H1 (cell line): ENCODE measurements at regions not wholly inside any gene's neighbourhood (a gene's known extent, or its start where the extent isn't known, plus 50 kb on each side); places are given as distances from the start of the nearest gene placed in this dataset.

Experiments
- CTCF ChIA-PET: fragments of 300-600 bp; sonication (Branson Sonifier 250); formaldehyde crosslinking; loops from one replicate; lab custom pipeline; 2021; ENCODE audit not compliant: partially characterized antibody; lab: Charles Lee
- POLR2A ChIA-PET: fragments of 300-600 bp; sonication (Branson Sonifier 250); formaldehyde crosslinking; loops from one replicate; lab custom pipeline; 2021; ENCODE audit warnings: inconsistent platforms; ENCODE audit not compliant: partially characterized antibody; lab: Charles Lee
- DNase-seq, 2 experiments: peaks; one replicate each; pipeline versions ENCODE4 v3.0.0 to v3.0.0-alpha.2; 2010 to 2022; ENCODE audit warnings: low spot score in 2 of 2, low read depth in 1 of 2, mixed read lengths in 1 of 2
- FAIRE-seq: peaks from 2 replicates; lab custom pipeline; 2011; peaks lifted over from hg19 to GRCh38; lab: Jason Lieb, UNC
- H2AFZ ChIP-seq: 2 replicates; pipeline ENCODE4 v1.8.1; 2012; ENCODE audit warnings: low read length, inconsistent platforms
- H2AK5ac ChIP-seq: 2 replicates; pipeline ENCODE4 v1.6.1; 2013; ENCODE audit warnings: low read depth, low read length
- H2BK120ac ChIP-seq: replicated peaks from 2 replicates; pipeline ENCODE3; 2013; ENCODE audit warnings: low read depth, low read length, inconsistent platforms
- H2BK12ac ChIP-seq: 2 replicates; pipeline ENCODE4 v1.6.1; 2013; ENCODE audit warnings: low read depth, low read length
- H2BK15ac ChIP-seq: 2 replicates; pipeline ENCODE4 v1.6.1; 2013; ENCODE audit warnings: low read length
- H2BK20ac ChIP-seq: 2 replicates; pipeline ENCODE4 v1.6.1; 2013; ENCODE audit warnings: low read length
- H2BK5ac ChIP-seq: 2 replicates; pipeline ENCODE4 v1.6.1; 2013; ENCODE audit warnings: low read depth, low read length
- H3K14ac ChIP-seq: 2 replicates; pipeline ENCODE4 v1.6.1; 2013; ENCODE audit warnings: inconsistent platforms; ENCODE audit not compliant: insufficient read length
- H3K18ac ChIP-seq: 2 replicates; pipeline ENCODE4 v1.6.1; 2013; ENCODE audit warnings: low read length; ENCODE audit errors: extremely low read depth
- H3K23ac ChIP-seq: 2 replicates; pipeline ENCODE4 v1.6.1; 2013; ENCODE audit warnings: inconsistent platforms; ENCODE audit not compliant: insufficient read length
- H3K23me2 ChIP-seq: 2 replicates; pipeline ENCODE4 v1.6.1; 2013; ENCODE audit warnings: low read depth, low read length
- H3K27ac ChIP-seq: 2 replicates; pipeline ENCODE4 v1.6.1; 2011; ENCODE audit warnings: low read depth, low read length, inconsistent platforms
- H3K27me3 ChIP-seq, 4 experiments: replicated peaks in 1 of 4; 1 replicate in 1 of 4; 2 replicates in 3 of 4; pipeline versions ENCODE4 v1.6.1 to v1.8.1; 2011 to 2013; ENCODE audit warnings: low read length in 3 of 4, mild to moderate bottlenecking in 3 of 4, inconsistent platforms in 2 of 4, mixed read lengths in 2 of 4, moderate library complexity in 1 of 4; ENCODE audit not compliant: control insufficient read depth in 3 of 4, insufficient read depth in 3 of 4; ENCODE audit errors: extremely low read depth in 1 of 4
- H3K36me3 ChIP-seq, 4 experiments: 2 replicates each; pipeline versions ENCODE4 v1.6.1 to v1.8.1; 2011 to 2013; ENCODE audit warnings: mild to moderate bottlenecking in 4 of 4, low read length in 3 of 4, moderate library complexity in 2 of 4, control low read depth in 1 of 4, inconsistent platforms in 1 of 4; ENCODE audit not compliant: insufficient read depth in 4 of 4, control insufficient read depth in 2 of 4
- H3K4ac ChIP-seq: replicated peaks from 2 replicates; pipeline ENCODE3; 2013; ENCODE audit warnings: low read length, low read depth, mixed read lengths, inconsistent platforms; ENCODE audit not compliant: insufficient read length
- H3K4me1 ChIP-seq, 4 experiments: replicated peaks in 1 of 4; 1 replicate in 1 of 4; 2 replicates in 3 of 4; pipeline versions ENCODE4 v1.6.1 to v1.8.1; 2011 to 2013; ENCODE audit warnings: low read length in 3 of 4, inconsistent platforms in 2 of 4, mixed read lengths in 1 of 4; ENCODE audit not compliant: insufficient read depth in 4 of 4, control insufficient read depth in 3 of 4
- H3K4me2 ChIP-seq, 2 experiments: 2 replicates each; pipeline versions ENCODE4 v1.6.1 to v1.8.1; 2011 to 2013; ENCODE audit warnings: low read depth in 2 of 2, low read length in 2 of 2, control low read depth in 1 of 2, inconsistent platforms in 1 of 2, mild to moderate bottlenecking in 1 of 2; ENCODE audit not compliant: insufficient read depth in 1 of 2
- H3K4me3 ChIP-seq, 4 experiments: fragments of 200-600, 300-600 bp in 1 of 4; sonication (generic), shearing (Covaris generic), sonication (Bioruptor Twin) in 1 of 4; 2 replicates each; pipeline versions ENCODE4 v1.5.1 to v1.8.1; 2011 to 2016; ENCODE audit warnings: low read length in 4 of 4, low read depth in 3 of 4, control low read depth in 2 of 4, inconsistent platforms in 2 of 4, mild to moderate bottlenecking in 2 of 4, mixed read lengths in 1 of 4, moderate library complexity in 1 of 4; ENCODE audit not compliant: insufficient read depth in 2 of 4; ENCODE audit errors: extremely low read depth in 1 of 4
- H3K56ac ChIP-seq: replicated peaks from 2 replicates; pipeline ENCODE3; 2013; ENCODE audit warnings: low read depth, mild to moderate bottlenecking, mixed read lengths, low read length, inconsistent platforms; ENCODE audit not compliant: insufficient read length
- H3K79me1 ChIP-seq: 2 replicates; pipeline ENCODE4 v1.6.1; 2013; ENCODE audit warnings: low read depth, low read length, control low read depth
- H3K79me2 ChIP-seq, 2 experiments: 2 replicates each; pipeline versions ENCODE4 v1.6.1 to v1.8.1; 2012 to 2013; ENCODE audit warnings: low read length in 2 of 2, mild to moderate bottlenecking in 2 of 2, inconsistent platforms in 1 of 2; ENCODE audit not compliant: insufficient read depth in 2 of 2, control insufficient read depth in 1 of 2
- H3K9ac ChIP-seq, 4 experiments: replicated peaks in 1 of 4; 1 replicate in 1 of 4; 2 replicates in 3 of 4; pipeline versions ENCODE4 v1.6.1 to v1.8.1; 2011 to 2013; ENCODE audit warnings: low read depth in 3 of 4, low read length in 3 of 4, control low read depth in 2 of 4, mild to moderate bottlenecking in 2 of 4, moderate library complexity in 2 of 4, inconsistent platforms in 1 of 4; ENCODE audit errors: extremely low read depth in 1 of 4
- H3K9me3 ChIP-seq, 2 experiments: 2 replicates each; pipeline versions ENCODE4 v1.6.1 to v1.8.1; 2012 to 2013; ENCODE audit warnings: mild to moderate bottlenecking in 2 of 2, moderate library complexity in 2 of 2, control low read depth in 1 of 2, inconsistent platforms in 1 of 2, low read depth in 1 of 2, low read length in 1 of 2, mixed read lengths in 1 of 2; ENCODE audit not compliant: insufficient read depth in 2 of 2
- H4K20me1 ChIP-seq, 2 experiments: replicated peaks in 1 of 2; 2 replicates each; pipeline versions ENCODE3 to v1.8.1; 2011 to 2013; ENCODE audit warnings: inconsistent platforms in 2 of 2, low read length in 2 of 2, mild to moderate bottlenecking in 1 of 2; ENCODE audit not compliant: insufficient read depth in 2 of 2, control insufficient read depth in 1 of 2
- H4K5ac ChIP-seq: 2 replicates; pipeline ENCODE4 v1.6.1; 2013; ENCODE audit warnings: low read length, low read depth, mixed read lengths, inconsistent platforms; ENCODE audit not compliant: insufficient read length
- H4K8ac ChIP-seq: 2 replicates; pipeline ENCODE4 v1.8.0; 2013; ENCODE audit warnings: mild to moderate bottlenecking, moderate library complexity, low read length, inconsistent platforms; ENCODE audit not compliant: insufficient read depth; ENCODE audit errors: extremely low read depth
- H4K91ac ChIP-seq: replicated peaks from 2 replicates; pipeline ENCODE3; 2013; ENCODE audit warnings: low read length, mixed read lengths, inconsistent platforms; ENCODE audit not compliant: insufficient read length
- BACH1 ChIP-seq: IDR thresholded peaks from 2 replicates; pipeline ENCODE4 v1.6.1; 2012; ENCODE audit warnings: low read length, improper control_type of control experiment
- BCL11A ChIP-seq, 2 experiments: IDR thresholded peaks; one replicate each; pipeline ENCODE4 v1.6.1; 2011; ENCODE audit warnings: low read depth in 2 of 2, low read length in 2 of 2, mild to moderate bottlenecking in 2 of 2
- CREB1 ChIP-seq: IDR thresholded peaks from 2 replicates; pipeline ENCODE4 v1.6.1; 2012; ENCODE audit warnings: inconsistent platforms
- EZH2 ChIP-seq: fragments of 200-600 bp; sonication (generic); IDR thresholded peaks from 2 replicates; pipeline ENCODE4 v1.7.1; 2012; ENCODE audit warnings: low read depth, mild to moderate bottlenecking, moderate library complexity, low read length, inconsistent platforms; ENCODE audit not compliant: severe bottlenecking
- GABPA ChIP-seq: IDR thresholded peaks from 2 replicates; pipeline ENCODE4 v1.6.1; 2011; ENCODE audit warnings: mild to moderate bottlenecking, low read length, moderate library complexity, borderline replicate concordance; ENCODE audit not compliant: insufficient read depth
- MAFK ChIP-seq: IDR thresholded peaks from 2 replicates; pipeline ENCODE4 v1.6.1; 2012; ENCODE audit warnings: low read depth, mild to moderate bottlenecking, improper control_type of control experiment, low read length
- SRF ChIP-seq: IDR thresholded peaks from 2 replicates; pipeline ENCODE4 v1.6.1; 2011; ENCODE audit warnings: mild to moderate bottlenecking, low read depth, low read length, moderate library complexity
- WGBS, 2 experiments: shearing (Covaris generic) in 1 of 2; methylation state at CpG; one replicate each; pipeline versions ENCODE4 v1.1.6 to v1.1.7; 2013 to 2015; ENCODE audit warnings: low lambda C conversion rate in 2 of 2, mixed read lengths in 2 of 2, inconsistent platforms in 1 of 2, low coverage in 1 of 2, missing lambda C conversion rate in 1 of 2; ENCODE audit not compliant: insufficient replicate concordance in 2 of 2, insufficient coverage in 1 of 2, insufficient read length in 1 of 2; ENCODE audit errors: extremely low coverage in 1 of 2, missing lambda C conversion rate in 1 of 2; 5-methylcytosine and 5-hydroxymethylcytosine counted together
- TF ChIP-seq, protein P1 (sequence below): IDR thresholded peaks from 2 replicates; pipeline ENCODE4 v1.6.1; 2011; ENCODE audit warnings: low read length, improper control_type of control experiment

DNA sequence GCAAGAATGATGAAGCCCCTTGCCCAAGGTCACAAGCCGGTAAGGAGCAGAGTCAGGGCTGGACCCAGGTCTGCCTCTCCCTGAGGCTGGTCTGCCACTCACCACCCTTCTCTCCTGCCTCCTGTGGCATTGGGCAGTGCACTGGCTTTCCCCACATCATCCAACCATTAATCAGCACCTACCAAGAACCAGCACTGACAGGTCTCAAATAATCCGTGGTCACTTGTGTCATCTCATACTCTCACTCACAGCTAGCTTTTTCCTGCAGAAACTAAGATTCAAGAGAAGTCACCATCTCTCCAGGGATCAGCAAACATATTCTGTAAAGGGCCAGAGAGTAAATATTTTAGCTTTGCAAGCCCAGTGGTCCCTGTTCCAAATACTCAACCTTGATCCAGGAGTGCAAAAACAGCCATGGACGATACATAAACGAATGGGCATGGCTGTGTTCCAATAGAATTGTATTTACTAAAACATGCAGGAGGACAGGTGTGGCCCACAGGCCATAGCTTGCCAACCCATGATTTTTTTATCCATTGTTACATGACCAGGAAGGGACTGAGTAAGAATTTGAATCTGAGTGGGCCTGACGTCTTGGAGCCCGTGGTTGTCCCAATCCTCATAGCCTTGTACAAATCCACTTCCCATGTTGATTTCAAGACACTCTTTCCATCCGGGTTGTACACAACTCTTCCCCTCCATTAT lies 374.2 kb downstream of the BCL11B start:
- ChIA-PET POLR2A (interaction anchor here (0.7 kb wide), 1 partner anchor 9 kb away, joined by 3 read pairs; no protein-coding TSS in a partner anchor), CTCF (interaction anchor here (0.7 kb wide), 1 partner anchor 134 kb away, joined by 3 read pairs; no protein-coding TSS in a partner anchor)
- no peaks in the 10 kb centered on the region for H3K79me1 ChIP-seq
- H2AK5ac ChIP-seq, result no peak overlapping the region
- H3K4me3 ChIP-seq, result no peak overlapping the region
- no peak overlapping the region for H3K18ac ChIP-seq
- H4K8ac ChIP-seq, result no peak overlapping the region
- no peak overlapping the region for H3K14ac ChIP-seq
- no peaks in the 10 kb centered on the region for H3K9me3 ChIP-seq
- no peaks in the 10 kb centered on the region for H3K27me3 ChIP-seq
- no peaks in the 10 kb centered on the region for H3K79me2 ChIP-seq
- H4K20me1 ChIP-seq, result no peaks in the 10 kb centered on the region
- 0 out of 2 replicates have a peak overlapping the region, but pooled peaks have one; percentile 6 for H2BK20ac ChIP-seq
- FAIRE-seq (no peak), DNase-seq (no peak)
- 0 out of 7 replicates have a peak, but pooled peaks cover 0 to 2% (median 0%) of the 10 kb centered on the region in 4 experiments for H3K4me1 ChIP-seq
- WGBS, 2 experiments, result 94% methylated on average over 7 of the region's 7 CpGs; no CpG with 5 or more reads in 1 of the 2 experiments
- no peak overlapping the region for H3K23ac ChIP-seq
- H2BK5ac ChIP-seq, result no peak overlapping the region
- no peak overlapping the region for H3K27ac ChIP-seq
- no peak overlapping the region for H3K4ac ChIP-seq
- no peaks in the 10 kb centered on the region for H3K36me3 ChIP-seq
- H2BK12ac ChIP-seq, result no peak overlapping the region
- H3K23me2 ChIP-seq, result no peaks in the 10 kb centered on the region
- H3K56ac ChIP-seq, result no peak overlapping the region
- no peak overlapping the region for H2AFZ ChIP-seq
- no peak overlapping the region for H2BK120ac ChIP-seq
- no peak overlapping the region for H4K91ac ChIP-seq
- TF ChIP-seq, protein P1, sequence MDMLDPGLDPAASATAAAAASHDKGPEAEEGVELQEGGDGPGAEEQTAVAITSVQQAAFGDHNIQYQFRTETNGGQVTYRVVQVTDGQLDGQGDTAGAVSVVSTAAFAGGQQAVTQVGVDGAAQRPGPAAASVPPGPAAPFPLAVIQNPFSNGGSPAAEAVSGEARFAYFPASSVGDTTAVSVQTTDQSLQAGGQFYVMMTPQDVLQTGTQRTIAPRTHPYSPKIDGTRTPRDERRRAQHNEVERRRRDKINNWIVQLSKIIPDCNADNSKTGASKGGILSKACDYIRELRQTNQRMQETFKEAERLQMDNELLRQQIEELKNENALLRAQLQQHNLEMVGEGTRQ, result no peak
- no peak for TF ChIP-seq SRF
- TF ChIP-seq CREB1, result no peak
- no peak for TF ChIP-seq GABPA
- no peak for TF ChIP-seq BCL11A (IDR thresholded peaks at IDR 0.05; ENCODE audit: low read depth in 2 of 2, low read length in 2 of 2)
- TF ChIP-seq MAFK, result no peak
- no peak for TF ChIP-seq EZH2
- no peak for TF ChIP-seq BACH1
- no peak overlapping the region for H2BK15ac ChIP-seq
- H4K5ac ChIP-seq, result no peak overlapping the region
- no peak overlapping the region for H3K4me2 ChIP-seq
- H3K9ac ChIP-seq, result no peak overlapping the region
